ENCODE measurements at regions not wholly inside any gene's neighbourhood (a gene's known extent, or its start where the extent isn't known, plus 50 kb on each side); places are given as distances from the start of the nearest gene placed in this dataset.

GRCh38 chr7:19210893-19211413 lies 65.7 kb upstream of the FERD3L start:
- DNase-seq (ENCODE audit: low read depth), result no peak

- no peak for DNase-seq (ENCODE audit: low read depth)
These were observed 64.0 kb upstream of the FERD3L start for GRCh38 chr7:19209166-19209696.

- DNase-seq (ENCODE audit: low read depth), result no peak
These were observed 61.5 kb upstream of the FERD3L start for GRCh38 chr7:19206721-19207120.

- peak; percentile 9 for DNase-seq (ENCODE audit: low read depth)
These were observed 58.5 kb upstream of the FERD3L start for GRCh38 chr7:19203686-19204085.

GRCh38 chr7:19202599-19202998 lies 57.4 kb upstream of the FERD3L start:
- no peak for DNase-seq (ENCODE audit: low read depth)
